ENCODE measurements at regions not wholly inside any gene's neighbourhood (a gene's known extent, or its start where the extent isn't known, plus 50 kb on each side); places are given as distances from the start of the nearest gene placed in this dataset.

DNA sequence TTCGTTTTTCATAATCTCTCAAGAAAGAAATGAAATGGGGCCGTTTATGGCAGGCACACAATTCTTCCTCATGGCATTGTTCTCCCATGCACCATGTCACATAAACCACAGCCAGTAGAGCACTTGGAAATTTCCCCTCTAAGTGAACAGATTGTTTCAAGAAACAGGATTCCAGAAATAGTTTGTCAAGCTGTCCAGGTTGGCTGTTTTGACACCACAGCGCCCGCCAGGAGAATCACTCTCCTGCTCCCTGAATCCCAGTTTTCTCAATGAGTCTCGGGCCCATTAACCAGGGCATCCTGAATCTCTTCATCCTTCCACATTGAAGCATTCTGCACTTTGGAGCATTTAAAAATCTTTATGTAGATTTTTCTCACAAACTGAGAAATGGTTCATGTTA lies 172.2 kb upstream of the NEBL start:
- in situ Hi-C loops (cut with HindIII; ENCODE audit: low sequenced_read_pairs), result no loop called here

DNA sequence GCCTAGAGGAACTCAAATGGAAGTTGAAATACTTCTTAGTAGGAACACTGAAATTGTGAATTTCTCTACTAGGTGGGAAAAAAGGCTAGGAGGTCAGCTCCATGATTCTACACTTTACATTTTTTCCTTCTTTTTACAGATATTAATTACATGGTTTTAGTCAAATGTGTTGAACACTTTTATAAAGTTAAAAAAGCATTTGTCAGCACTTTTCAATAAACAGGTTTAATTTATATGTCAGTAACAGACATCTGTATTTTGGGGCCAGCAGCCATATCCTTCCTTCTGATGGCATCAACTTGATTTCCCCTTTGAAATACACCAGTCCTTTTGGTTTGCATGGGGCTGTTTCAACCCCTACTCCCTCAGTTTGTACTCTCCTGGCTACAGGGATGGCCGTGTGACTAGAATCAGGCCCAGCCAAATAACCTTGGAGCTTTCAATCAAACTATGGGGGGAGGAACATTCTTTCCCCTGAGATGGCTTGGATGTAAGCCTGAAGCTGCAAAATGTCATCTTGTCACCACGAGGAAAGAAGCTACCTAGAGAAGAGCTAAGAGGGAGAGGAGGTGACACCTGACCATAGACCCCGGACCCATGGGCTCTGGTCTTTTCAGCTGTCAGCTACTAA lies 171.0 kb upstream of the NEBL start:
- in situ Hi-C loops (cut with HindIII; ENCODE audit: low sequenced_read_pairs), result no loop called here

GRCh38 chr10:21065621-21066248 lies 168.6 kb upstream of the NEBL start:
- in situ Hi-C loops (cut with HindIII; ENCODE audit: low sequenced_read_pairs), result no loop called here

DNA sequence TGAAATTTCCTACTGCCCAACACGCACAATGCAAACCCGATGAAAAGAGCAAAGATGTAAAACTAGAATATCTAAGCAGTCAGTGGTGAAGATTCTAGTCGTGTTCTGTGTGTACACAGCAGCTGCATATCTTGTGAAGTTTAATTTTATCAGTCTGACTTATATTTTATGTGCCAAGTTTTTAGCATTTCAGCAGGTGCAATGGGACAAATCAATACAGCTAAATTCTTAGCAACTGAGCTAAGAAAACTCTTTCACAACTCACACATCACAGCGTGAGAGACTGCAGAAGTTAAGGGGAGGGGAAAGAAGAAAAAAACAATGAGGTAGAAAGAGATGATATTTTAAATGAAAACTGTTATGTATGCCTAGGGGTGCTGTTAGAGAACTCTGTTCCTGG lies 164.9 kb upstream of the NEBL start:
- in situ Hi-C loops (cut with HindIII; ENCODE audit: low sequenced_read_pairs), result no loop called here

DNA sequence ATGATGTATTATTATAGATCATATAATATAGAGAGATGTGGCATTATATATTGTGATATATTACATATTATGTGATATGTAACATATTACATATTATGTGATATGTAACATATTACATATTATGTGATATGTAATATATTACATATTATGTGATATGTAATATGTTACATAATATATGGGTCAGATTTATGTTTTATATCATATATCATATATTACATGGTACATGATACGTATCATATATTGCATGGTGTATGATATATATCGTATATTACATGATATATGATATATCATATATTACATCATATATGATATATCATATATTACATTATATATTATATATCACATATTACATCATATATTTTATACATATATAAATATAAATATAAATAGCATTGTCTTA lies 164.1 kb upstream of the NEBL start:
- in situ Hi-C loops (cut with HindIII; ENCODE audit: low sequenced_read_pairs), result no loop called here

- in situ Hi-C loops (cut with HindIII; ENCODE audit: low sequenced_read_pairs), result no loop called here
Measured at GRCh38 chr10:21060626-21061025, 163.5 kb upstream of the NEBL start.

- in situ Hi-C loops (cut with HindIII; ENCODE audit: low sequenced_read_pairs), result no loop called here
Measured at GRCh38 chr10:21057989-21058388, 160.9 kb upstream of the NEBL start.

GRCh38 chr10:21057436-21057835 lies 160.3 kb upstream of the NEBL start:
- in situ Hi-C loops (cut with HindIII; ENCODE audit: low sequenced_read_pairs), result no loop called here

- in situ Hi-C loops (cut with HindIII; ENCODE audit: low sequenced_read_pairs), result no loop called here
Measured at GRCh38 chr10:21056461-21056860, 159.3 kb upstream of the NEBL start.

- in situ Hi-C loops (cut with HindIII; ENCODE audit: low sequenced_read_pairs), result no loop called here
Measured at GRCh38 chr10:21055339-21056135, 158.4 kb upstream of the NEBL start.

DNA sequence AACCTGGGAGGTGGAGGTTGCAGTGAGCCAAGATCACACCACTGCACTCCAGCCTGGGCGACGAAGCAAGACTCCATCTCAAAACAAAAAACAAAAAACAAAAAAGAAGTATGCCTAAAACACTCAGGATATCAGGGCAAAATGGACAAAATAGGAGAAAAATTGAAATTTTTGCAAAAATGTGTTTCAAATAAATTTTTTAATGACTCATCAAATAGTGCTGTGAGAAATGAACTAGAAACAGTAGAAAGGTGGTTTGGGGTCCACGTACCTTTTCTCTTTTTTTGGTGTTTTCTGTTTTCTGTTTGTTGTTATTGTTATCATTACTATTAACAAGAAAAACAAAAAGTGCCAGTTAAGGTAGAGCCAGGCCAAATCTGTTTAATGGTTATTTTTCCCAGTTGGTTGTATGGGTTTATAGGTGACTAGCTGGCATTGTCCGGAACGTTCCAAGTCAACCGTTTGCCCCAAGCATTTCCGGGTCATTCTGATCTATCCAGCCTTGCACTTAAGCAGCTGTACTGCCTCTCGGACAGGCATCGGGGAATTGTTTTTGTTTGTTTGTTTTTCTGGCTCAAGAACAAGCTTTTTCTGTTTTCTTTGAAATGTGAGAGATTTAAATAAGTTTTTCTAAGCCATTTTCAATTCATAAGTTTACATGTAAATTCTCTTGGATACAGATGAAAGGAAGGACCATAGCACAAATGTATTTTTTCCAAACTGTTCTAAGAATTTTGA lies 157.0 kb upstream of the NEBL start:
- in situ Hi-C loops (cut with HindIII; ENCODE audit: low sequenced_read_pairs), result no loop called here

- in situ Hi-C loops (cut with HindIII; ENCODE audit: low sequenced_read_pairs), result no loop called here
Measured at GRCh38 chr10:21052709-21053104, 155.6 kb upstream of the NEBL start.

DNA sequence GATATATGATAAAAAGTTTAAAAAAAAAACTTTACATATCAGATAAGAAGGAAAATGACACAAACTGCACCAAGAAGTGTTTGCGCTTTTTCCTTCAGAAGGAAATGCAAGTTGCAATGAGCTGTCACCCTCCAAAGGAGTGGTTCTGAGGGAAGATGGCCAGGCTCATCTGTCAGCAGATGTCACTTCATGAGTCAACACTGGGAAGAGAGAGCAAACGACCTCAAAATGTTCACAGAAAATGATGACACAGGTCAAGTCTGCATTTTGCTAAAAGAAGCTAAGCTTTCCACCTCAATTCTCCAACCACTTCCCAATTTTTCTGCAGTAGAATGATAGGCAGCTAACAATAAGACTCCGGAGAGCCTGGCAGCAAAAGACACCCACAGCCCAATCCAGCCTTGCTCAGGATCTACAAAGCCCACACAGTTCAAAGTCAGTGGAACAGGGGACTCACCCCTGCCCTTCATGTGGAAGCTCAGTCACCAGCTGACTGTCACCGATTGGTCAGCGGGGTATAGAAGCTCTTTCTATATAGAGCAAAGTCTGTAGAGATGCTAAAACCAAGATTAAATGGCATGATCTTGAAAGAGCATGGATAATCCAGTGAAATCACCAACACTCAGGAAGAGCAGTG lies 155.1 kb upstream of the NEBL start:
- in situ Hi-C loops (cut with HindIII; ENCODE audit: low sequenced_read_pairs), result no loop called here

- in situ Hi-C loops (cut with HindIII; ENCODE audit: low sequenced_read_pairs), result no loop called here
Measured at GRCh38 chr10:21049482-21049881, 152.4 kb upstream of the NEBL start.

DNA sequence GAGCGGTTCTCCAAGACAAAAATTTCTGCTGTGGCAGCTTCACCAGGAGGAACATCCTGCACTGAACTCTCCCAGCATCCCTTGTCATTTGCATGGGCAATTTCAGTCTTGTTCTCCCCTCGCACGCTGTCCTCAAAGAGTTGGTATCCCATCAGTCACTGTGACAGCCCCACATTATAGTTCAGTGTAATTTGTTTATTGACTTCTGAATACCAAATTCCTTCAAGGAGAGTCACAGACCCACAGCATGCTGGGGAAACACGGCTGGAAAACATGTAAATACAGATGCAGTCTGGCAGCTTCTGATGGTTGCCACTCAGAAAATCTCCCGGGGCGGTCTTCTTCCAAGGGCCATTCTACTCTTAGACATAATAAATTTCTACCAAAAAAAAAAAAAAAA lies 151.0 kb upstream of the NEBL start:
- in situ Hi-C loops (cut with HindIII; ENCODE audit: low sequenced_read_pairs), result no loop called here

GRCh38 chr10:21047511-21047910 lies 150.4 kb upstream of the NEBL start:
- in situ Hi-C loops (cut with HindIII; ENCODE audit: low sequenced_read_pairs), result no loop called here

- in situ Hi-C loops (cut with HindIII; ENCODE audit: low sequenced_read_pairs), result no loop called here
Measured at GRCh38 chr10:21047096-21047495, 150.0 kb upstream of the NEBL start.

DNA sequence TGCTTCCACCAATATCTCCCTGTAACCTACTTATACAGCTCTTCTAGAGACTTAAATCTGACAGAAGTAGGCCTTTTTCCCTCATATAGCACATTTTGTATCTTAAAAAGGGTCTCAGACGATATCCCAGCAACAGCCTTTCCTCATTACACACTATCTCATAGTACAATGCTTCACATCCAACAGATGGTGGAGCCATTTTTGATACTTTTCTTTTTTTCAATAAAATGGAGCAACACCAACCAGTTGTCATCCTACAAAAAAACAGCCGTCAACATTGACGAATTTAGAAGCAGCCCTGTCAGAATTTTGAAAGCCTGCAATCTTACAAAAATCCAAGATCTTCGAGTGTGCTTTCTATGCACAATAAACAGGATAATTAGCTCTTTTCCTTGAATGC lies 145.9 kb upstream of the NEBL start:
- in situ Hi-C loops (cut with HindIII; ENCODE audit: low sequenced_read_pairs), result no loop called here

- in situ Hi-C loops (cut with HindIII; ENCODE audit: low sequenced_read_pairs), result no loop called here
Measured at GRCh38 chr10:21042536-21042935, 145.4 kb upstream of the NEBL start.

GRCh38 chr10:21041763-21042458 lies 144.8 kb upstream of the NEBL start:
- in situ Hi-C loops (cut with HindIII; ENCODE audit: low sequenced_read_pairs), result no loop called here

Data from DLD1 (cell line).